ENCODE measurements at regions not wholly inside any gene's neighbourhood (a gene's known extent, or its start where the extent isn't known, plus 50 kb on each side); places are given as distances from the start of the nearest gene placed in this dataset.
"Not testable (repeated sequence)": the region's sequence is repeated elsewhere in the genome, so short reads cannot be mapped to it uniquely, and the experiment has no call there.

GRCh38 chr10:90229486-90229885 is 528.1 kb downstream of the KIF20B start:
- no peak overlapping the region for H3K4me3 ChIP-seq (ENCODE audit: low read depth in 1 of 2, low read length in 2 of 2)
- H3K4me1 ChIP-seq (ENCODE audit: insufficient read depth, low read length), result no peaks in the 10 kb centered on the region
- no peaks in the 10 kb centered on the region for H3K27me3 ChIP-seq (ENCODE audit: control insufficient read depth in 1 of 2, insufficient read depth in 2 of 2, low read length in 2 of 2)
- H3K36me3 ChIP-seq (ENCODE audit: insufficient read depth, low read length), result no peaks in the 10 kb centered on the region
- H3K9ac ChIP-seq (ENCODE audit: low read length), result no peak overlapping the region
- H3K27ac ChIP-seq (ENCODE audit: low read depth, low read length), result no peak overlapping the region
- no peaks in the 10 kb centered on the region for H3K9me3 ChIP-seq (ENCODE audit: low read length)

GRCh38 chr10:90233805-90234204 is 532.4 kb downstream of the KIF20B start:
- not testable (repeated sequence) for H3K9ac ChIP-seq (ENCODE audit: low read length); H3K4me1 ChIP-seq (ENCODE audit: insufficient read depth, low read length); H3K27me3 ChIP-seq (ENCODE audit: control insufficient read depth in 1 of 2, insufficient read depth in 2 of 2, low read length in 2 of 2); H3K27ac ChIP-seq (ENCODE audit: low read depth, low read length); H3K36me3 ChIP-seq (ENCODE audit: insufficient read depth, low read length); H3K4me3 ChIP-seq (ENCODE audit: low read depth in 1 of 2, low read length in 2 of 2); H3K9me3 ChIP-seq (ENCODE audit: low read length)

GRCh38 chr10:90245623-90246022 is 544.2 kb downstream of the KIF20B start:
- no peaks in the 10 kb centered on the region for H3K36me3 ChIP-seq (ENCODE audit: insufficient read depth, low read length)

GRCh38 chr10:90250784-90251183 is 549.4 kb downstream of the KIF20B start:
- H3K27me3 ChIP-seq (ENCODE audit: control insufficient read depth in 1 of 2, insufficient read depth in 2 of 2, low read length in 2 of 2), result not testable (repeated sequence)

More at GRCh38 chr10:90245623-90246022, 544.2 kb downstream of the KIF20B start:
- Histone ChIP-seq H3K27ac (ENCODE audit: low read depth, low read length) (no peak overlapping the region), H3K27me3 (ENCODE audit: control insufficient read depth in 1 of 2, insufficient read depth in 2 of 2, low read length in 2 of 2) (no peaks in the 10 kb centered on the region), H3K4me3 (ENCODE audit: low read depth in 1 of 2, low read length in 2 of 2) (no peak overlapping the region), H3K9me3 (ENCODE audit: low read length) (no peaks in the 10 kb centered on the region), H3K9ac (ENCODE audit: low read length) (no peak overlapping the region), H3K4me1 (ENCODE audit: insufficient read depth, low read length) (no peaks in the 10 kb centered on the region)

GRCh38 chr10:90269699-90270098 is 568.3 kb downstream of the KIF20B start:
- Histone ChIP-seq H3K4me3 (ENCODE audit: low read depth in 1 of 2, low read length in 2 of 2) (no peak overlapping the region), H3K27ac (ENCODE audit: low read depth, low read length) (no peak overlapping the region), H3K9ac (ENCODE audit: low read length) (no peak overlapping the region), H3K27me3 (ENCODE audit: control insufficient read depth in 1 of 2, insufficient read depth in 2 of 2, low read length in 2 of 2) (no peaks in the 10 kb centered on the region), H3K9me3 (ENCODE audit: low read length) (no peaks in the 10 kb centered on the region), H3K4me1 (ENCODE audit: insufficient read depth, low read length) (no peaks in the 10 kb centered on the region), H3K36me3 (ENCODE audit: insufficient read depth, low read length) (no peaks in the 10 kb centered on the region)

More at GRCh38 chr10:90250784-90251183, 549.4 kb downstream of the KIF20B start:
- not testable (repeated sequence) for H3K4me1 ChIP-seq (ENCODE audit: insufficient read depth, low read length); H3K9me3 ChIP-seq (ENCODE audit: low read length); H3K36me3 ChIP-seq (ENCODE audit: insufficient read depth, low read length); H3K4me3 ChIP-seq (ENCODE audit: low read depth in 1 of 2, low read length in 2 of 2); H3K9ac ChIP-seq (ENCODE audit: low read length); H3K27ac ChIP-seq (ENCODE audit: low read depth, low read length)

GRCh38 chr10:90274721-90275468 is 573.5 kb downstream of the KIF20B start:
- Histone ChIP-seq H3K27ac (ENCODE audit: low read depth, low read length) (no peak overlapping the region), H3K4me1 (ENCODE audit: insufficient read depth, low read length) (no peaks in the 10 kb centered on the region), H3K9ac (ENCODE audit: low read length) (no peak overlapping the region), H3K9me3 (ENCODE audit: low read length) (no peaks in the 10 kb centered on the region), H3K4me3 (ENCODE audit: low read depth in 1 of 2, low read length in 2 of 2) (no peak overlapping the region), H3K27me3 (ENCODE audit: control insufficient read depth in 1 of 2, insufficient read depth in 2 of 2, low read length in 2 of 2) (no peaks in the 10 kb centered on the region), H3K36me3 (ENCODE audit: insufficient read depth, low read length) (no peaks in the 10 kb centered on the region)

- Histone ChIP-seq H3K27ac (ENCODE audit: low read depth, low read length) (no peak overlapping the region), H3K27me3 (ENCODE audit: control insufficient read depth in 1 of 2, insufficient read depth in 2 of 2, low read length in 2 of 2) (no peaks in the 10 kb centered on the region), H3K9ac (ENCODE audit: low read length) (no peak overlapping the region), H3K9me3 (ENCODE audit: low read length) (no peaks in the 10 kb centered on the region), H3K4me1 (ENCODE audit: insufficient read depth, low read length) (no peaks in the 10 kb centered on the region), H3K4me3 (ENCODE audit: low read depth in 1 of 2, low read length in 2 of 2) (no peak overlapping the region), H3K36me3 (ENCODE audit: insufficient read depth, low read length) (no peaks in the 10 kb centered on the region)
Observed at GRCh38 chr10:90276894-90277475, 575.6 kb downstream of the KIF20B start.

GRCh38 chr10:90286406-90286805 is 571.4 kb downstream of the HTR7 start:
- no peaks in the 10 kb centered on the region for H3K9me3 ChIP-seq (ENCODE audit: low read length)
- H3K27me3 ChIP-seq (ENCODE audit: control insufficient read depth in 1 of 2, insufficient read depth in 2 of 2, low read length in 2 of 2), result no peaks in the 10 kb centered on the region
- H3K4me1 ChIP-seq (ENCODE audit: insufficient read depth, low read length), result no peaks in the 10 kb centered on the region
- no peak overlapping the region for H3K9ac ChIP-seq (ENCODE audit: low read length)
- H3K4me3 ChIP-seq (ENCODE audit: low read depth in 1 of 2, low read length in 2 of 2), result no peak overlapping the region
- no peaks in the 10 kb centered on the region for H3K36me3 ChIP-seq (ENCODE audit: insufficient read depth, low read length)
- H3K27ac ChIP-seq (ENCODE audit: low read depth, low read length), result no peak overlapping the region

GRCh38 chr10:90286941-90287340 is 570.9 kb downstream of the HTR7 start:
- no peak overlapping the region for H3K27ac ChIP-seq (ENCODE audit: low read depth, low read length)
- H3K36me3 ChIP-seq (ENCODE audit: insufficient read depth, low read length), result no peaks in the 10 kb centered on the region
- H3K9me3 ChIP-seq (ENCODE audit: low read length), result no peaks in the 10 kb centered on the region
- H3K27me3 ChIP-seq (ENCODE audit: control insufficient read depth in 1 of 2, insufficient read depth in 2 of 2, low read length in 2 of 2), result no peaks in the 10 kb centered on the region
- no peaks in the 10 kb centered on the region for H3K4me1 ChIP-seq (ENCODE audit: insufficient read depth, low read length)
- no peak overlapping the region for H3K9ac ChIP-seq (ENCODE audit: low read length)
- H3K4me3 ChIP-seq (ENCODE audit: low read depth in 1 of 2, low read length in 2 of 2), result no peak overlapping the region

GRCh38 chr10:90288391-90288933 is 569.4 kb downstream of the HTR7 start:
- Histone ChIP-seq H3K9me3 (ENCODE audit: low read length) (no peaks in the 10 kb centered on the region), H3K9ac (ENCODE audit: low read length) (no peak overlapping the region), H3K27me3 (ENCODE audit: control insufficient read depth in 1 of 2, insufficient read depth in 2 of 2, low read length in 2 of 2) (no peaks in the 10 kb centered on the region), H3K4me1 (ENCODE audit: insufficient read depth, low read length) (no peaks in the 10 kb centered on the region), H3K36me3 (ENCODE audit: insufficient read depth, low read length) (no peaks in the 10 kb centered on the region), H3K4me3 (ENCODE audit: low read depth in 1 of 2, low read length in 2 of 2) (no peak overlapping the region), H3K27ac (ENCODE audit: low read depth, low read length) (no peak overlapping the region)

- Histone ChIP-seq H3K36me3 (ENCODE audit: insufficient read depth, low read length) (no peaks in the 10 kb centered on the region), H3K27ac (ENCODE audit: low read depth, low read length) (no peak overlapping the region), H3K4me3 (ENCODE audit: low read depth in 1 of 2, low read length in 2 of 2) (no peak overlapping the region), H3K9me3 (ENCODE audit: low read length) (no peaks in the 10 kb centered on the region), H3K27me3 (ENCODE audit: control insufficient read depth in 1 of 2, insufficient read depth in 2 of 2, low read length in 2 of 2) (no peaks in the 10 kb centered on the region), H3K4me1 (ENCODE audit: insufficient read depth, low read length) (no peaks in the 10 kb centered on the region), H3K9ac (ENCODE audit: low read length) (no peak overlapping the region)
Observed at GRCh38 chr10:90289037-90289436, 568.8 kb downstream of the HTR7 start.

GRCh38 chr10:90293616-90294015 is 564.2 kb downstream of the HTR7 start:
- Histone ChIP-seq H3K9ac (ENCODE audit: low read length) (no peak overlapping the region), H3K9me3 (ENCODE audit: low read length) (no peaks in the 10 kb centered on the region), H3K27me3 (ENCODE audit: control insufficient read depth in 1 of 2, insufficient read depth in 2 of 2, low read length in 2 of 2) (no peaks in the 10 kb centered on the region), H3K4me1 (ENCODE audit: insufficient read depth, low read length) (no peaks in the 10 kb centered on the region), H3K36me3 (ENCODE audit: insufficient read depth, low read length) (no peaks in the 10 kb centered on the region), H3K4me3 (ENCODE audit: low read depth in 1 of 2, low read length in 2 of 2) (no peak overlapping the region), H3K27ac (ENCODE audit: low read depth, low read length) (no peak overlapping the region)
